MCF 10A (cell line): ENCODE measurements at regions not wholly inside any gene's neighbourhood (a gene's known extent, or its start where the extent isn't known, plus 50 kb on each side); places are given as distances from the start of the nearest gene placed in this dataset.
A peak's percentile ranks its signal among the peaks of the same experiment; 100 is the strongest.

Source experiments
- BruUV-seq: library from RNA; stranded (reverse); fragments of 400-500 nt; replicated peaks from 2 replicates; lab custom pipeline; 2021; lab: Mats Ljungman, UMichigan
- CTCF ChIA-PET: fragments of 300-600 bp; sonication (Branson Sonifier 250); formaldehyde crosslinking; extraction: SDS; loops from one replicate; lab custom pipeline; 2021; ENCODE audit warnings: antibody characterized with exemption, inconsistent platforms; lab: Yijun Ruan, JAX
- POLR2A ChIA-PET: fragments of 300-600, 350-650 bp; sonication (Branson Sonifier 250); formaldehyde crosslinking; extraction: SDS; loops from one replicate; lab custom pipeline; 2020; ENCODE audit warnings: antibody characterized with exemption, inconsistent platforms; lab: Yijun Ruan, JAX
- DNase-seq: peaks from one replicate; pipeline ENCODE4 v3.0.0-alpha.2; 2018; ENCODE audit not compliant: unreplicated experiment
- H3K27ac Mint-ChIP-seq: one replicate; pipeline ENCODE4 v1.8.0; 2022; ENCODE audit warnings: mild to moderate bottlenecking, low read depth, mixed read lengths; ENCODE audit not compliant: unreplicated experiment
- H3K27me3 Mint-ChIP-seq: one replicate; pipeline ENCODE4 v1.8.0; 2022; ENCODE audit warnings: mixed read lengths; ENCODE audit not compliant: insufficient read depth, unreplicated experiment
- H3K36me3 Mint-ChIP-seq: one replicate; pipeline ENCODE4 v1.8.0; 2022; ENCODE audit warnings: mild to moderate bottlenecking, moderate library complexity, mixed read lengths; ENCODE audit not compliant: insufficient read depth, unreplicated experiment
- H3K4me1 Mint-ChIP-seq: one replicate; pipeline ENCODE4 v1.8.0; 2022; ENCODE audit warnings: mixed read lengths; ENCODE audit not compliant: insufficient read depth, unreplicated experiment
- H3K4me3 Mint-ChIP-seq: one replicate; pipeline ENCODE4 v1.8.0; 2022; ENCODE audit warnings: mild to moderate bottlenecking, moderate library complexity, mixed read lengths; ENCODE audit not compliant: unreplicated experiment
- H3K9me3 Mint-ChIP-seq: one replicate; pipeline ENCODE4 v1.8.0; 2022; ENCODE audit warnings: mixed read lengths; ENCODE audit not compliant: unreplicated experiment
- CTCF ChIP-seq: fragments of 200-600 bp; IDR thresholded peaks from one replicate; pipeline ENCODE4 v1.8.0; 2022; ENCODE audit warnings: antibody characterized with exemption, mild to moderate bottlenecking; ENCODE audit not compliant: unreplicated experiment
- intact Hi-C: fragments of 100-400 bp; cut with micrococcal nuclease; formaldehyde crosslinking; loops from 2 replicates; pipeline ENCODE4 v1.14.1; 2022

DNA sequence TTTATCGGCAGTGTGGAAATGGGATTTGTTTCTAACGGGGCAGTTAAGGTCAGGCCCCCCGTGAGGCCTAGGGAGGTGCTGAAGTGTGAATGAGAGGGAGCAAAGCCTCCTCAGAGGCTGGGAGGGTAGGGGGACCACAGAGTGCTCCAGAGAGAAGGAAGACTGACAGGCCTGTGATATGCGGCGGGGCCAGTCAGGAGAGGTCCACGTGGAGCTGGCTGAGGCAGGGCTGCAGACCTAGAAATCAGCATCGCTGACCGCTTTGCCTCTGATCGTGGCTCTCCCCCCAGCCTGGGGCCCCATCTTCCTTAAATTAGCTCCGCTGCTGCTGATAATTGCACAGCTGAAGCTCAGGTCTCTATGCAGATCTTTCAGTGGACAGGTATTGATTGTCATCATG, 240.8 kb upstream of the PWP1 start:
- ChIA-PET CTCF (no interaction called here), POLR2A (interaction anchor here (0.5 kb wide), 1 partner anchor 352 kb away, joined by 3 read pairs; no protein-coding TSS in a partner anchor)
- no peak for DNase-seq
- BruUV-seq, result no TSS peak
- H3K4me3 Mint-ChIP-seq, result no peak overlapping the region
- no peaks in the 10 kb centered on the region for H3K9me3 Mint-ChIP-seq
- H3K4me1 Mint-ChIP-seq, result no peaks in the 10 kb centered on the region
- H3K27ac Mint-ChIP-seq, result no peak overlapping the region
- intact Hi-C loops, result loop anchor here (5.0 kb wide), 2 partner anchors 123 to 163 kb away; no protein-coding TSS in a partner anchor
- TF ChIP-seq CTCF, result no peak
- no peaks in the 10 kb centered on the region for H3K36me3 Mint-ChIP-seq
- H3K27me3 Mint-ChIP-seq, result no peaks in the 10 kb centered on the region

GRCh38 chr12:107446476-107446875, 239.1 kb upstream of the PWP1 start:
- ChIA-PET POLR2A (no interaction called here), CTCF (no interaction called here)
- Mint-ChIP-seq H3K27ac (no peak overlapping the region), H3K27me3 (no peaks in the 10 kb centered on the region), H3K36me3 (no peaks in the 10 kb centered on the region), H3K4me1 (no peaks in the 10 kb centered on the region), H3K9me3 (no peaks in the 10 kb centered on the region), H3K4me3 (no peak overlapping the region)
- BruUV-seq, result no TSS peak
- no peak for TF ChIP-seq CTCF
- intact Hi-C loops, result loop anchor here (5.0 kb wide), 2 partner anchors 121 to 161 kb away; no protein-coding TSS in a partner anchor
- no peak for DNase-seq

DNA sequence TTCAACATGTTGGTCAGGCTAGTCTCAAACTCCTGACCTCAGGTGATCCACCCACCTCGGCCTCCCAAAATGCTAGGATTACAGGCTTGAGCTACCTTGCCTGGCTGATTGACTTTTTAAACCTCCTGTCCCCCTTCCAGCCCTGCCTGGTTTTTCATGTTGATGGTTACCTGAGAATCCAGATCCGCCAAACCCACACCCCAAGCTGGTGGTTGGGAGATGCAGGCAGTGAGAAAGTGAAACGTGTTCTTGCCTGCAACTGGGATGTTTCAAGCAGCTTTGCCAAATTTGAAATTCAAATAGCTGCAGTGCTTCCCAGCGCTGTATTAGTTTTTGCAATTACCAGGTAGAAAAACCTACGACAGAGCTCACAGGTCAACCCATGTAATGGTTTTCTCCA, 238.3 kb upstream of the PWP1 start:
- CTCF ChIA-PET, result interaction anchor here (0.7 kb wide), 1 partner anchor 10 kb away, joined by 3 read pairs; no protein-coding TSS in a partner anchor
- POLR2A ChIA-PET, result no interaction called here
- TF ChIP-seq CTCF, result no peak
- Mint-ChIP-seq H3K27me3 (no peaks in the 10 kb centered on the region), H3K36me3 (no peaks in the 10 kb centered on the region), H3K27ac (no peak overlapping the region), H3K4me3 (no peak overlapping the region), H3K4me1 (no peaks in the 10 kb centered on the region), H3K9me3 (no peaks in the 10 kb centered on the region)
- intact Hi-C loops, result loop anchor here (5.0 kb wide), 2 partner anchors 120 to 160 kb away; no protein-coding TSS in a partner anchor
- DNase-seq, result no peak
- no TSS peak for BruUV-seq

DNA sequence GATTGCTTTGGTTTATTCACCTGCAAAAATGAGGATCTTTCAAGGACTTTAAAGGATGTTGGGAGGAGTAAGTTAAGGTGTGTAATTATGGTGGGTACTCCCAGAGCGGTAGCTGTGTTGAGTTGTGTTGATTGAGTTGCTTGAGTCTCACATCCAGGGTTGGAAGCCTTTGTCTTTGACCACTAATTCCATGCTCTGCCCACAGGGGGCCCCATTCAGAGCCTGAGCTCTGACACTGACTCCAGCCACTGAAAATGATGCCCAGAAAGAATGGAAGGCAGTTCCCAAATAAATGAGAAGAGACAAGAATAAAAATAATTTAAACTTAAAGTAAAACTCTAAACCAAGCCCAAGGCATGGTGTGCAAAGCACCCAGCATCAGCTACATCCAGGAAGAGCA, 237.4 kb upstream of the PWP1 start:
- Mint-ChIP-seq H3K27ac (no peak overlapping the region), H3K27me3 (no peaks in the 10 kb centered on the region), H3K36me3 (no peaks in the 10 kb centered on the region), H3K9me3 (no peaks in the 10 kb centered on the region), H3K4me3 (no peak overlapping the region), H3K4me1 (no peaks in the 10 kb centered on the region)
- POLR2A ChIA-PET, result no interaction called here
- TF ChIP-seq CTCF, result no peak
- CTCF ChIA-PET, result no interaction called here
- peak; percentile 35 for DNase-seq
- intact Hi-C loops, result loop anchor here (5.0 kb wide), 2 partner anchors 119 to 159 kb away; no protein-coding TSS in a partner anchor
- no TSS peak for BruUV-seq
